HG02981 (cell line): ENCODE measurements at regions not wholly inside any gene's neighbourhood (a gene's known extent, or its start where the extent isn't known, plus 50 kb on each side); places are given as distances from the start of the nearest gene placed in this dataset.

Source experiments
- ATAC-seq: cut with Tn5 transposase; IDR thresholded peaks from one replicate; pipeline ENCODE4 v1.9.1; 2021; ENCODE audit warnings: mild to moderate bottlenecking, moderate library complexity; ENCODE audit not compliant: unreplicated experiment

GRCh38 chr3:168205451-168205850 lies 109.7 kb upstream of the GOLIM4 start:
- ATAC-seq, result no peak

GRCh38 chr3:168197162-168197561 lies 101.4 kb upstream of the GOLIM4 start:
- no peak for ATAC-seq

GRCh38 chr3:168191856-168192255 lies 96.1 kb upstream of the GOLIM4 start:
- ATAC-seq, result no peak

- no peak for ATAC-seq
Measured at GRCh38 chr3:168187233-168187632, 91.5 kb upstream of the GOLIM4 start.

GRCh38 chr3:168186293-168186983 lies 90.7 kb upstream of the GOLIM4 start:
- no peak for ATAC-seq

GRCh38 chr3:168183774-168184173 lies 88.0 kb upstream of the GOLIM4 start:
- no peak for ATAC-seq

- no peak for ATAC-seq
Measured at GRCh38 chr3:168168743-168169142, 73.0 kb upstream of the GOLIM4 start.

- ATAC-seq, result peak; percentile 75
Measured at GRCh38 chr3:168165390-168166269, 69.9 kb upstream of the GOLIM4 start.

- no peak for ATAC-seq
Measured at GRCh38 chr3:168162172-168162571, 66.4 kb upstream of the GOLIM4 start.

- ATAC-seq, result no peak
Measured at GRCh38 chr3:168161696-168162095, 66.0 kb upstream of the GOLIM4 start.

- no peak for ATAC-seq
Measured at GRCh38 chr3:168157903-168158302, 62.2 kb upstream of the GOLIM4 start.

- no peak for ATAC-seq
Measured at GRCh38 chr3:168157099-168157700, 61.5 kb upstream of the GOLIM4 start.

- no peak for ATAC-seq
Measured at GRCh38 chr3:168156479-168156878, 60.8 kb upstream of the GOLIM4 start.

GRCh38 chr3:168155303-168155702 lies 59.6 kb upstream of the GOLIM4 start:
- no peak for ATAC-seq

GRCh38 chr3:168154089-168154488 lies 58.4 kb upstream of the GOLIM4 start:
- ATAC-seq, result no peak

GRCh38 chr3:168152149-168152548 lies 56.4 kb upstream of the GOLIM4 start:
- ATAC-seq, result no peak
